Activated B cell treated with CpG ODN at 0.5 μM for 24 hours (primary cell): ENCODE measurements at regions not wholly inside any gene's neighbourhood (a gene's known extent, or its start where the extent isn't known, plus 50 kb on each side); places are given as distances from the start of the nearest gene placed in this dataset.
"Not testable (repeated sequence)": the region's sequence is repeated elsewhere in the genome, so short reads cannot be mapped to it uniquely, and the experiment has no call there.

ENCODE experiments used
- ATAC-seq: fragments of 200-7000 bp; cut with Tn5 transposase; one replicate; pipeline ENCODE4 v1.10.0; 2021; ENCODE audit warnings: low read depth, mild to moderate bottlenecking, moderate library complexity
- CTCF ChIA-PET: fragments of 350-600 bp; sonication (Branson Sonifier 250); formaldehyde crosslinking; loops from one replicate; lab custom pipeline; 2021; ENCODE audit warnings: antibody characterized with exemption; lab: Charles Lee
- POLR2A ChIA-PET: fragments of 350-600 bp; sonication (Branson Sonifier 250); formaldehyde crosslinking; loops from one replicate; lab custom pipeline; 2021; ENCODE audit warnings: antibody characterized with exemption; lab: Charles Lee
- DNase-seq: peaks from one replicate; pipeline ENCODE4 v3.0.0; 2022
- H3K27ac Mint-ChIP-seq: one replicate; pipeline ENCODE4 v1.8.0; 2020; ENCODE audit warnings: mixed read lengths
- H3K27me3 Mint-ChIP-seq: one replicate; pipeline ENCODE4 v1.8.0; 2021; ENCODE audit warnings: mixed read lengths
- H3K36me3 Mint-ChIP-seq: one replicate; pipeline ENCODE4 v1.8.0; 2021; ENCODE audit warnings: low read depth, mixed read lengths
- H3K4me1 Mint-ChIP-seq: one replicate; pipeline ENCODE4 v1.8.0; 2021; ENCODE audit warnings: mixed read lengths
- H3K4me3 Mint-ChIP-seq: one replicate; pipeline ENCODE4 v1.8.0; 2020; ENCODE audit warnings: mild to moderate bottlenecking, mixed read lengths
- H3K9me3 Mint-ChIP-seq: one replicate; pipeline ENCODE4 v1.8.0; 2020; ENCODE audit warnings: mixed read lengths
- intact Hi-C: fragments of 100-400 bp; cut with micrococcal nuclease; formaldehyde crosslinking; loops from one replicate; pipeline ENCODE4 v1.15.1; 2024
- TF ChIP-seq, protein P1 (sequence below): fragments of 200-600 bp; IDR thresholded peaks from one replicate; pipeline ENCODE4 v1.8.0; 2022; ENCODE audit warnings: antibody characterized with exemption, mild to moderate bottlenecking

- CTCF ChIA-PET, result no interaction called here
- intact Hi-C loops, result no loop called here
- Mint-ChIP-seq H3K27ac (no peak overlapping the region), H3K36me3 (no peaks in the 10 kb centered on the region), H3K4me3 (no peak overlapping the region), H3K27me3 (no peaks in the 10 kb centered on the region), H3K9me3 (peaks cover 4% of the 10 kb centered on the region), H3K4me1 (no peaks in the 10 kb centered on the region)
- DNase-seq (no peak), ATAC-seq (no peak)
- TF ChIP-seq, protein P1, sequence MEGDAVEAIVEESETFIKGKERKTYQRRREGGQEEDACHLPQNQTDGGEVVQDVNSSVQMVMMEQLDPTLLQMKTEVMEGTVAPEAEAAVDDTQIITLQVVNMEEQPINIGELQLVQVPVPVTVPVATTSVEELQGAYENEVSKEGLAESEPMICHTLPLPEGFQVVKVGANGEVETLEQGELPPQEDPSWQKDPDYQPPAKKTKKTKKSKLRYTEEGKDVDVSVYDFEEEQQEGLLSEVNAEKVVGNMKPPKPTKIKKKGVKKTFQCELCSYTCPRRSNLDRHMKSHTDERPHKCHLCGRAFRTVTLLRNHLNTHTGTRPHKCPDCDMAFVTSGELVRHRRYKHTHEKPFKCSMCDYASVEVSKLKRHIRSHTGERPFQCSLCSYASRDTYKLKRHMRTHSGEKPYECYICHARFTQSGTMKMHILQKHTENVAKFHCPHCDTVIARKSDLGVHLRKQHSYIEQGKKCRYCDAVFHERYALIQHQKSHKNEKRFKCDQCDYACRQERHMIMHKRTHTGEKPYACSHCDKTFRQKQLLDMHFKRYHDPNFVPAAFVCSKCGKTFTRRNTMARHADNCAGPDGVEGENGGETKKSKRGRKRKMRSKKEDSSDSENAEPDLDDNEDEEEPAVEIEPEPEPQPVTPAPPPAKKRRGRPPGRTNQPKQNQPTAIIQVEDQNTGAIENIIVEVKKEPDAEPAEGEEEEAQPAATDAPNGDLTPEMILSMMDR, result no peak
- POLR2A ChIA-PET, result no interaction called here
Measured at GRCh38 chr2:52475590-52475989, 1292.0 kb upstream of the CHAC2 start.

DNA sequence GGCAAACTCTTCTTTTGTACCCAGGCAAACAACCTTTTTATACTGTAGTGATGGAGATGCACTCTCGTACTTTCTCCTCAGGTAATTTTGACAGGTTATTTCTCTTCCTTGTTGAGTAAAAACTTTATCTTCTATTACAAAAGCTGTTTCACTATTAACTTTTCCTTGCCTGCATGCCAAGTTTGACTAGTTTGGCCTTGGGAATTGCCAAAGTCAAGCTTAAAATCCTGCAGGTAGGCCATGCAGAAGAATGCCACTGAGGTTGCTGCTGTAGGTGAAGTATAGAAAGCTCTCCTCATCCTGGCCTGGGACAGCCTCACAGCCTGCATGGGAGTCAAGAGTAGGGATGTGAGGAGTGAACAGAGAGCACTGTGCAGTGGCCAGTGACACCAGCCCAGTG, 1293.5 kb upstream of the CHAC2 start:
- Mint-ChIP-seq H3K36me3 (no peaks in the 10 kb centered on the region), H3K9me3 (peaks cover 4% of the 10 kb centered on the region), H3K4me3 (no peak overlapping the region), H3K4me1 (no peaks in the 10 kb centered on the region), H3K27me3 (no peaks in the 10 kb centered on the region), H3K27ac (no peak overlapping the region)
- DNase-seq (no peak), ATAC-seq (no peak)
- intact Hi-C loops, result no loop called here
- TF ChIP-seq, protein P1, result no peak
- ChIA-PET POLR2A (no interaction called here), CTCF (no interaction called here)

DNA sequence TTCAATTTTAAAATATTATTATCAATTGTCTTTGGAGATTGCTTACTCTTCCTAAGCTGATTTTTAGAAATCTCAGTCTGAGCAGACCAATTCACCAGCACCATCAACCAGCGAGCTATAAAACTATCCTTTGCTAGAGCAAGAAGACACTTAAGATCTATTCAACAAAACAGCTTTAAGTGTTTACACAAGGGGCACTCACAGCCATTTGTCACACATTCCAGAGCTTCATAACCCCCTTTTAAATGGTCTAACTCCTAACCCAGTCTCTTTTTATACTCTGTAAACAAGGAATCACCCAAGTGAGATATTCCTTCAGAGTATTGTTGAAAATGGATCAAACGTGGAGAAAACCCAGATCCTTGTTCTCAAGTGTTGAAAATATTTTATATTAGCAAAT, 1294.1 kb upstream of the CHAC2 start:
- Mint-ChIP-seq H3K9me3 (peaks cover 4% of the 10 kb centered on the region), H3K4me1 (no peaks in the 10 kb centered on the region), H3K4me3 (no peak overlapping the region), H3K36me3 (no peaks in the 10 kb centered on the region), H3K27me3 (no peaks in the 10 kb centered on the region), H3K27ac (no peak overlapping the region)
- intact Hi-C loops, result no loop called here
- TF ChIP-seq, protein P1, result no peak
- no peak for ATAC-seq
- ChIA-PET CTCF (no interaction called here), POLR2A (no interaction called here)
- no peak for DNase-seq

DNA sequence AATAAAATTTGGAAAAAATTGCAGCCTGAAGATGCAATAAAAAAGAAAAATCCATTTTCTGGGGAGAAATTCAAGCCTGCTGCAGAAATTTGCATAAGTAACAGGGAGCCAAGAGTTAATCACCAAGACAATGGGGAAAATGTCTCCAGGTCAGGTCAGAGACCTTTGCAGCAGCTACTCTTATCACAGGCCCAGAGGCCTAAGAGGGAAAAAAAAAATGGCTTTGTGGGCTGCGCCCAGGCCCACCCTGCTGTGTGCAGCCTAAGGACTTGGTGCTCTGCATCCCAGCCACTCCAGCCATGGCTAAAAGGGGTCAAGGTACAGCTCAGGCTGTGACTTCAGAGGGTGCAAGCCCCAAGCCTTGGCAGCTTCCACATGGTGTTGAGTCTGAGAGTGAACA, 1297.1 kb upstream of the CHAC2 start:
- POLR2A ChIA-PET, DNase-seq, H3K9me3 Mint-ChIP-seq, intact Hi-C loops, CTCF ChIA-PET, H3K27me3 Mint-ChIP-seq, H3K4me1 Mint-ChIP-seq, H3K4me3 Mint-ChIP-seq, H3K36me3 Mint-ChIP-seq, ATAC-seq, H3K27ac Mint-ChIP-seq: not testable (repeated sequence)

DNA sequence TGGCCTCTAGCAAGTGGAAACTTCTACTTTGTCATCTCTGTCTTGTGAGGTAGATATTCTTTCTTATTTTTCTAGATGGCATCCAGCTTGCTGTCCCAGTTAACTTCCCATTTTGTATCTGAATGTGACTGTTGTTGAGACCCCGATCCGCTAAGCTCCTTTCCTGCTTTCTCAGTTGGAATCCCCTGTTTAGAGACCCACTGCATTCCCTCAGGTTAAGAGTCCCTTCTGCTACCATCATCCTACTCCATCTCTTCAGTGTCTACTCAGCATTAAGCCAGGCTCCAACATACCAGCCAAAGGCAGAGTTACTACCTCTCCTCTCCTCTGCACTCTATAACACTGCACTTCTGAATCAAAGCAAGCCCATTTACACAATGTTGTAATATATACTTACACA, 1300.4 kb upstream of the CHAC2 start:
- H3K27ac Mint-ChIP-seq, result no peak overlapping the region
- no peaks in the 10 kb centered on the region for H3K4me1 Mint-ChIP-seq
- intact Hi-C loops, result no loop called here
- no peaks in the 10 kb centered on the region for H3K27me3 Mint-ChIP-seq
- CTCF ChIA-PET, result no interaction called here
- no peaks in the 10 kb centered on the region for H3K36me3 Mint-ChIP-seq
- no peak for DNase-seq
- TF ChIP-seq, protein P1, result no peak
- POLR2A ChIA-PET, result no interaction called here
- H3K4me3 Mint-ChIP-seq, result no peak overlapping the region
- H3K9me3 Mint-ChIP-seq, result peaks cover 1% of the 10 kb centered on the region
- no peak for ATAC-seq

DNA sequence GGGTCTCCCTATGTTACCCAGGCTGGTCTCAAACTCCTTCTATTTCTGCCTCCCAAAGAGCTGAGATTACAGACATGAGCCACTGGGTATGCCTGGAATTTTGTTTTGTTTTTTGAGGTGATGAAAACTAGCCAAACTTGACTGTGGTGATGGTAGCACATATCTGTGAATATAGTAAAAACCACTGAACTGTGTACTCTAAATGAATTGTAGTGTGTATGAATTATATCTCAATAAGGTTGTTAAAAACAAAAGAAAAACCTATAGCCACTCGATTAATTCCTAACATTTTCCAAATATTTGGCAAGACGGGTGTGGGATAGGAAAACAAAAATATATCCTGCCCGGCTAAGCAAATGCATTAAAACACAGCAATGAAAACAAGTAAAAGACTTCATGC, 1302.3 kb upstream of the CHAC2 start:
- TF ChIP-seq, protein P1, result no peak
- Mint-ChIP-seq H3K4me3 (no peak overlapping the region), H3K36me3 (no peaks in the 10 kb centered on the region), H3K4me1 (no peaks in the 10 kb centered on the region), H3K27ac (no peak overlapping the region), H3K27me3 (no peaks in the 10 kb centered on the region), H3K9me3 (peaks cover 1% of the 10 kb centered on the region)
- ATAC-seq, result no peak
- intact Hi-C loops, result no loop called here
- ChIA-PET CTCF (no interaction called here), POLR2A (no interaction called here)
- no peak for DNase-seq
